ENCODE measurements at regions not wholly inside any gene's neighbourhood (a gene's known extent, or its start where the extent isn't known, plus 50 kb on each side); places are given as distances from the start of the nearest gene placed in this dataset.
"Not testable (repeated sequence)": the region's sequence is repeated elsewhere in the genome, so short reads cannot be mapped to it uniquely, and the experiment has no call there.

- no peak for DNase-seq
Measured at GRCh38 chr6:167409079-167409478, 84.2 kb downstream of the TTLL2 start.

- DNase-seq, result no peak
Measured at GRCh38 chr6:167409694-167410093, 84.8 kb downstream of the TTLL2 start.

GRCh38 chr6:167410462-167410861 is 85.6 kb downstream of the TTLL2 start:
- DNase-seq, result no peak

- DNase-seq, result no peak
Measured at GRCh38 chr6:167412506-167412905, 87.6 kb downstream of the TTLL2 start.

GRCh38 chr6:167415441-167415961 is 90.6 kb downstream of the TTLL2 start:
- DNase-seq, result no peak

- DNase-seq, result no peak
Measured at GRCh38 chr6:167416676-167417430, 92.0 kb downstream of the TTLL2 start.

- DNase-seq, result no peak
Measured at GRCh38 chr6:167420177-167420576, 95.3 kb downstream of the TTLL2 start.

GRCh38 chr6:167420858-167421766 is 96.2 kb downstream of the TTLL2 start:
- no peak for DNase-seq

- DNase-seq, result not testable (repeated sequence)
Measured at GRCh38 chr6:167421944-167422343, 97.1 kb downstream of the TTLL2 start.

- no peak for DNase-seq
Measured at GRCh38 chr6:167422934-167423333, 98.0 kb downstream of the TTLL2 start.

- no peak for DNase-seq
Measured at GRCh38 chr6:167424060-167424673, 99.3 kb downstream of the TTLL2 start.

GRCh38 chr6:167424700-167425099 is 99.8 kb downstream of the TTLL2 start:
- no peak for DNase-seq

- DNase-seq, result no peak
Measured at GRCh38 chr6:167426084-167426483, 101.2 kb downstream of the TTLL2 start.

GRCh38 chr6:167426651-167427050 is 101.8 kb downstream of the TTLL2 start:
- DNase-seq, result no peak

- no peak for DNase-seq
Measured at GRCh38 chr6:167428664-167429333, 103.9 kb downstream of the TTLL2 start.

GRCh38 chr6:167429353-167429752 is 104.5 kb downstream of the TTLL2 start:
- DNase-seq, result no peak

GRCh38 chr6:167435209-167435728 is 110.4 kb downstream of the TTLL2 start:
- no peak for DNase-seq

GRCh38 chr6:167437888-167438484 is 113.1 kb downstream of the TTLL2 start:
- no peak for DNase-seq

GRCh38 chr6:167441715-167442206 is 116.9 kb downstream of the TTLL2 start:
- no peak for DNase-seq

GRCh38 chr6:167442245-167442644 is 117.4 kb downstream of the TTLL2 start:
- DNase-seq, result no peak

GRCh38 chr6:167442796-167443680 is 118.2 kb downstream of the TTLL2 start:
- DNase-seq, result no peak

All from NCI-H446 (cell line).